CD4-positive, alpha-beta T cell treated with Interleukin-12 subunit alpha and Interleukin-12 subunit beta, for 1 hour (primary cell): ENCODE measurements at regions not wholly inside any gene's neighbourhood (a gene's known extent, or its start where the extent isn't known, plus 50 kb on each side); places are given as distances from the start of the nearest gene placed in this dataset.

Experiments used
- DNase-seq: peaks from one replicate; pipeline ENCODE4 v3.0.0-alpha.2; 2020

DNA sequence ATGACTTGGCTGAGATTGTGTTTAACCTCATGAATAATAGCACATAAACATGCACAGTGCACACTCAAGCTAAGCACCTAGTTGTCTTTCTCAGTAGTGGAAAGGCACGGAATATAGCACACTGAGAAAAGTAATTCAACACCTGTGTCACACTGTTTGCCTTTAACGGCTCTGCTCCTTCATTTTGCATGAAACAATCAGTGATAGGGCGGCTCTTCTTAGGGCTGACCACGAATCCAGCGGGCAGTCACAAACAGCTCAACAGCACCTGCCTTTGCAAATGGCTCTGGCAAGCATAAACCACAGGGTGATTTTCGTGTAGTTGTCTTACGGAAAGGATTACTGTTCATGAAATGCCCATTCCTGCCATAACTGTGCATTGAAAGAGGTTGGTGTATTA lies 954.0 kb upstream of the TENM3 start:
- no peak for DNase-seq

DNA sequence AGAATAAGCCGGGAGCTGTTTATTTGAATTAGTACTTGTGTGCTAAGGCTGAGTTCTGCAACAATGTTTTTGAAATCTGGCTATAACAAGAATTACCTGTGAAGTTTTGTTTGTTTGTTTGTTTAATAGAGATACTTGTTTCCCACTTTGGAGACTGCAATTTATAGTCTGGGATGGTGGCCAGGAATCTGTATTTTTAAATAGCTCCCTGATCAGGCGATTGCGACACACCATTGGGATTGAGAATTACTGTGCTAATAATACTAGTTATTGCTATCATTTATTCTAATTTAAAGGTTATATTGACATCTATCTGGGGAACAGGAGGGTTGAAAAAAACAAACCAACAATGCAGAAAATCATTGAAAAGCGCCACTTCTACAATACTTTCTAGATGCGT lies 951.6 kb upstream of the TENM3 start:
- no peak for DNase-seq

DNA sequence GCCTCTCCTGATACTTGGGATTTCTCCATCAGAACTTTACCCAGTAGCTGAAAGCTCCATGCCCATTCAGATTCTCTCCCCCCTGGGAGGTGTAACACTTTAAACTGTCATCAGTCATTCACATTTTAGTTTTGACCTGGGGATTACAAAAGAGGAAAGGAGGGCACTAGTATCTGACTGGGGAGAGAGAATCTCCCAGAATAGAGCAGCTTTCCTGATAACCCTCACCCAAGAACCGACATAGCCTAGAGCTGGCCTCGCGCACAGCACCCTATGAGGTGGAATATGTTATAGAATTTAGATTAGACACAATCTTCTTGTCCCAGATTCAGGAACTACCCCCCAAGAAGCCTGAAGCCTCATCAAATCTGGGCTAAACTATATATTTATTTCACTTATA lies 950.2 kb upstream of the TENM3 start:
- no peak for DNase-seq

DNA sequence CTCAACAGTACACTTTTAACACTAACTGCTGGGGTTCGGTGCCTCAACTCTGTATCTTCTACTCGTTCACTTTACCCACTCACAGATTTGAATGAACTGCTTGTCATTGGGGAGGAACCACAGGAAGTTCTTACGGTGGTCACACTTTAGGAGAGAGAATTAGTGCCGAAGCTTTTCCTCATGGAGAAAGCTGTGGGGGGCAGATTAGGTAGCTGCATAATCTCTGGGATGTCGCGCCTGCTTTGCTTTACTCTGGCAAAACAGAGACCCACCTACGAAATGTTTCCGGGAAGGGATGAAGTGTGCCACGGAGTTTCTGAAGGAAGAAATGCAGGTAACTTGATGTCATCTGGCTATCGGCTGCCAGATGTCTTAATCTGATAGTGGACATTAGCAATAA lies 949.7 kb upstream of the TENM3 start:
- DNase-seq: no peak

GRCh38 chr4:181294421-181294820 lies 948.8 kb upstream of the TENM3 start:
- DNase-seq: no peak

DNA sequence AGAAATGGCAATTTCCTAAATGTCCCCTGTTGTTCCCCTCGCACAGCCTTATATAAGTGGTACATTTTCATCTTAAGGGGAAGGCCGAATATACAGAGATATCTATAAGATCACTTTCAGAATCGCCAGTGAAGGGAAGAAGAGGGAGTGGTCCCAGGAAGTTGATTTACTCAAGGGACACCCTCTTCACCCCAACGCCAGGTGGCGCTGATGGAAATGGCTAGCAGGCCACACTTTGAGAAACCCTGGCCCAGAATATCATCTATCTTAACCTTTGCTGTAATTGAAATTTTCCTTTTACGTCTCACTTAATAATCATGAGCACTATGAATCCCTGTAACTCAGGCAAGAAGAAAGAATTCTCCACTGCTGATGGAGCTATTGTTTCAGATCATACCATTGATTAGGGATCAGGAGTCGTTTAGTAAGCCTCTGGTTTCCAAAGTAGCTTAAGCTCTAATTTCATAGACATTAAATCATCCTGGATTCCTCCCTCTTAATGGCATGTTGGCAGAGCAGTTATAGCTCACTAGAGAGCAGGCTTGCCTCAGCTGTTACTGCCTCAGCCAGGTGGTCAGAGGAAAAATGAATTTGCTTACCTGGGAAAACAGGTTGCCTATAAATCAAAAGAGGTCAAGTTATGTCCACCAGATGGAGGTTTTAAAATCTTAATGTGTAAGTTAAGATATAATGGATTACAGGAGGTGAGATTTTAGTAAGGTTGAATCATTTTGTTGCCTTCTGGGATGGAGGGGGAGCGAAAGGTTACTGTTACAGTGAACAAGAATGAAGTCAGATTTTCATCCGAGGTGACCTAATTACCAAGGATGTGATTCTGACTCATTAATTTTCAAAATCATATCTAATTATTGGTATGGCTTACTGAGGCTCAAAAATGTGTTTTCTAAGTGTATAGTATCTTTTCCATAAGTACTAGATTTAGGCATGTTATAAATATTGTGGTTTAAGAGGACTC lies 941.2 kb upstream of the TENM3 start:
- no peak for DNase-seq

- no peak for DNase-seq
These were observed 935.4 kb upstream of the TENM3 start for GRCh38 chr4:181307824-181308223.

- no peak for DNase-seq
These were observed 934.5 kb upstream of the TENM3 start for GRCh38 chr4:181308476-181309312.

DNA sequence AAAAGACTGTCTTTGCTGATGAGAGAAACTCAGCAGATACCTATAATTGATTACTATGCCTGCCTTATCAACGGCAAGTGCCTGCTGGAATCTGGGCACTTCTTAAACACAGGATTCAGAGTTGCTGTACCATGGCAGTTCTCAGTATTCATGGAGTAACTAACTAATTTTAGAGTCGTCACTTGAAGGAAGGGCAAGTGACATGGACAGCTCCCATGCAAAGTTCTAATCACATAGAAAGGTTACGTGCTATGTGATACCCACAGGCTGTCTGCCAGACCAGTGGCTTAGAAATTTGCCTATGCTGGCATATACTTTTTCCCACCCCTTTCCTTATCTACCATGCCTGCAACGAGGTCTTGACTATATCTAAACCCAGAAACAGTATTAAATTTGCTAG lies 931.1 kb upstream of the TENM3 start:
- DNase-seq: no peak

- DNase-seq: no peak
These were observed 923.6 kb upstream of the TENM3 start for GRCh38 chr4:181319629-181320028.

DNA sequence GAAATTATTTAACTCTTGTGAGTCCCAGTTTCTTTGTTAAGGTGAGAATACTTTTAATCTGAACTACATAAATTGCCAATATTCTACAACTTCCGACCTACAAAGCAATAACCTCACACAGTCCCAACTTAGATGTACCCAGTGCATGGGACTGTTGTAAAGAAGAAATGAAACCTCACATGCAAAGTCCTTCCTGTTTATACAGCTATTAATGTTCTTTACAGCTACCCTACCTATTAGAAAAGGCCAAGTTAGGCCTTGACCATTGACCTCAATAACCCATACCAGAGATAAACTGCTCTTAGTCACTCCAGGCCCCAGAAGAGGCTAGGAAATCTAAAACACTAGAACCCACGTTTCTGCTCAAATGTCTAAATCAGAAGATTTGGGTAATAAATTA lies 920.1 kb upstream of the TENM3 start:
- no peak for DNase-seq

- DNase-seq: no peak
These were observed 912.5 kb upstream of the TENM3 start for GRCh38 chr4:181330654-181331201.

DNA sequence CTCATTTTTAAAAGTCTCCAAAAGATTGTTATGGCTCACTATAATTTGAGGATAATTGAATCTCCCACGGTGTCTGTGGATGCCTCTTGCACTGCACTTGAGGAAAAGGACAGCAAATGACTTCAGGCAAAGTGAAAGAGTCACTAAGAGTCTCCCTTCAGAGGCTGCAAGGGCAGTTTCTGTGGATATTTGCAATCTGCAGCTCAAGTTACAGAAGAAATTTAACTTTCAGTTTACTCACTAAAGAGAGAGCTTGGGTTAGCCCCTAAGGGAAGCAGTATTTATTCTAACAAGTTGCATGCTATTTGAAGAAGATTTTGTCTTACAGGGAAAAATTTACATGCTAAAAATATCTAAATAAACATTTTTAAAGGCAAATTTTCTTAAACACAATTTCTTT lies 912.0 kb upstream of the TENM3 start:
- no peak for DNase-seq

DNA sequence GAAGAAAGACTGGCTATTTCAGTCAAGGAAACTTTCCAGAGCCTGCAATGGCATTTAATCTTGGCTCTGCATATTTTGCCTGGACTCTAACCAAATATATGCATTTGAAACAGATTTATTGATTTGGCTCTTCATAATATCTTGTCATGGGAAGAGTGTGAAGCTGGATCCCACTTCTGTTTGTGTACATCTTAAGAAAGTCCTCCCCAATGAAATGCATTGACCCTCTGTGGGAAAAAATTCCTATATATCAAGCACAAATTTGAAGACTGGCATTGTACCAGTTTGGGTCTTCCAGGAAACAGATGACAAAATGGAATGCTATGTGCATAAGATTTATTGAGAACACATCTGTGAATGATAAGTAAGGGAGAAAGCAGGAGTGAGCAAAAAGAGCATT lies 897.3 kb upstream of the TENM3 start:
- DNase-seq: no peak

- DNase-seq: no peak
These were observed 892.4 kb upstream of the TENM3 start for GRCh38 chr4:181350615-181351415.

DNA sequence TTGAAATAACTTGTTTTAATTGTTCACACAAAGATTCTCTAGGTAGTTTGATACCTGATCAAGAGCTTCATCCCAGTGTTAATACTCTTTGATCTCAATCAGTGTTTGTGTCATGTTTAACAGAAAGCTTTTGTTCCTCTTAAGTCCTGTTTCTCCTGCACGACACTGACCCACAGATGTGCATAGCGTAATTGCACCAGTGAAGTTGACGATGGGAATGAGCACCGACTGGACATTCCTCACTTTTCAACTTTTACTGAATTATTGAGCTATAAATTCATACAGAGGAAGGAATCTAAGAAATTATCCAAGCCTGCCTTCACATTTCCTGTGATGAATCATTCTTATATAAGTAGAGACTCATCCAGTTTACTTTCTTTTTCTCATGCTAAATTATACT lies 878.7 kb upstream of the TENM3 start:
- no peak for DNase-seq

- no peak for DNase-seq
These were observed 877.5 kb upstream of the TENM3 start for GRCh38 chr4:181365671-181366070.

DNA sequence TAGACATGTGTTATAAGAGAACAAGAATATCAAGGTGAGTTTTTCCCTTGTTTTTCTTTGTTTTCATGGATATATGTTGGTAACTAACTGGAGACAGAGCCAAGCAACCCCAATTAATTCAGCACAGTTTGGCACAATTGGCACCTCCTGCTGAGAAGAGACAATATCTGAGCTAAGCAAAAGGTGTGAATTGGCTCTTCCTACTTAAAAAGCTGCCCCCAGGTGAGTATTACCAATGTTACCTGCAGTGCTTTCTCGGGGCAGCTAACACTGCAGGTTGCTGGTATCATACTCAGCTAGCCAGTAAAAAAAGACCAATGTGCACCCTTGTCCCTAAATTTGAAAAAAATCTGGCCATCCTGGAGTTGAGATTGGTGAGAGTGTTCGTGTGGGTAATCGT lies 871.2 kb upstream of the TENM3 start:
- no peak for DNase-seq

DNA sequence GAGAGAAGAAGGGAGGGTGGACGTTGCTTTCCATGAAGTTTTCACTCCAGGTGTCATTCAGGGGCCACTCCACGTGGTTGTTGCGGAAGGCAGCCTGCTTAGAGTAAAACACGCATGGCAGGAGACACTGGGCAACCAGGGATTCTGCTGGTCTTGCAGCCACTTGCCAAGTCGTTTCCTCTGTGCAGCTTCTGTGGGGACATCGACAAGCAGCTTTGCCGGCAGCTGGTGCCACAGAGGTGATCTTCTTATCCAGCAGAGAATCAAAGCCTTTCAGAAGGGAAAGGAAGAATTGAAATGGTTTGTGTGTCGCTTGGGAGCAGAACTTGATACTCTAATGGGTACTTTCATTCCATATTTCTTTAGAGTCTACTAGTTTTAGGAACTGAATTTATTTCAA lies 867.1 kb upstream of the TENM3 start:
- DNase-seq: no peak

DNA sequence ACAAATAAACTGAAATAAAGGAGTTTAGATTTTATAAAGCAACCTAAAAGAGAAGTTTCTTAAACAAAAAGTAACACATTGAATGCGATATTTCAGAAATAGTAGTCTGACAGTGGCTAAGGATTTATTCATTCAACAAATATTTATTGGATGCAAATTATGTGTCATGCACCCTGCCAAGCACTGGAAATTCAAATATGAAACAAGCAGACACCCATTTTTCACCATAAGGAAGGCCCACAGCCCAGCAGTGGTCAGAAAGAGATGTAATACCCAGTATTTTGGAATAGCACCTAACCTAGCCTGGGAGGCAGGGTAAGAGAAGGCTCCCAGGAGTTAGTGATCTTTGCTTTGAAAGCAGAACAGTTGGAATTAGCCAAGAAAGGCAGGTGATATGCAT lies 855.1 kb upstream of the TENM3 start:
- DNase-seq: no peak

DNA sequence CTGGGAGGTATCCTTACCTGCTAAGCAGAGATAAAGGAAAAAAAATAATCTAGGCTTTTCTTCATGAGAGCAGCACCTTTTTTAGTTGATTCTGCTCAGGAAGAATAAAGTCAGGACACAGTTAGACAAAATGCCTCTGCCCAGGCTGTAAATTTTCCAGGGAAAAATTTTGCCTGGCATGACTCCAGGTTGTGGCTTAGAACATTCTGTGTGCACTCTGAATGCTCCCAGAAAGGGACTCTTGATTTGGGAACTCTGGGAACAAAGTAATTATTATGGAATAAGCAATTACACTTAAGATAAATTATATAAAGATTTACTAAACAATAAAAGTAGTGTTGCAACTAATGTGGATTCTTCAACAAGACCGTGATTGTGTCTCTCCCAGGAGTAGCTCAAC lies 826.2 kb upstream of the TENM3 start:
- DNase-seq: no peak

DNA sequence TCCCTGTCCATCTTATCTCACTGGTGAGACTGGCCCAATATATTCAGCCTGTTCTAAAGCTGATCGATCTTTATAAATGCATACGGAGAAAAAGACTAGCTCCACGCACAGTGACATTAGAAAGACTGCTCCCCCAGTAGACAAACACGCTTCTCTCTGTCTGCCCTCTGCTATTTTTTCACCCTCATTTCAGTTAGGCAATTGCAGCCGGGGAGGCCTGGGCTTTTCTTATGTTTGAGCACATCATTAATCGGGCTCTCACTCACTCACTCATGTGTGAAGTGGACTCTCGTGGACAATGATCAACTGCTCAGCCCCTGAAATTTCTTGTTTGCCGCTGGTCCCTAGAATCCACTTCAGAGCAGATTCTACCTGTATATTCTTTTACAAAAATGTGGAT lies 824.7 kb upstream of the TENM3 start:
- no peak for DNase-seq

- no peak for DNase-seq
These were observed 822.3 kb upstream of the TENM3 start for GRCh38 chr4:181420950-181421349.
